ENCODE measurements at regions not wholly inside any gene's neighbourhood (a gene's known extent, or its start where the extent isn't known, plus 50 kb on each side); places are given as distances from the start of the nearest gene placed in this dataset.
"Not testable (repeated sequence)": the region's sequence is repeated elsewhere in the genome, so short reads cannot be mapped to it uniquely, and the experiment has no call there.

DNA sequence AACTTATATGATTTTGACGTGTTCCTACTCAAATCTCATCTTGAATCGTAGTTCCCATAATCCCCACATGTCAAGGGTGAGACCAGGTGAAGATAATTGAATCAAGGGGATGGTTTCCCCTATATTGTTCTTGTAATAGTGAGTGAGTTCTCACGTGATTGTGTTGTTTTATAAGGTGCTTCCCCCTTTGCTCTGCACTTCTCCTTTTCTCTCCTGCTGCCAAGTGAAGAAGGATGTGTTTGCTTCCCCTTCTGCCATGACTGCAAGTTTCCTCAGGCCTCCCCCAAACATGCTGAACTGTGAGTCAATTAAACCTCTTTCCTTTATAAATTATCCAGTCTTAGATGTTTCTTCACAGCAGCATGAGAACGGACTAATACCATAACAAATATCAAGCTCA is 83.2 kb downstream of the MANEA start:
- no peak for DNase-seq (ENCODE audit: low read depth in 4 of 4, low spot score in 3 of 4)

DNA sequence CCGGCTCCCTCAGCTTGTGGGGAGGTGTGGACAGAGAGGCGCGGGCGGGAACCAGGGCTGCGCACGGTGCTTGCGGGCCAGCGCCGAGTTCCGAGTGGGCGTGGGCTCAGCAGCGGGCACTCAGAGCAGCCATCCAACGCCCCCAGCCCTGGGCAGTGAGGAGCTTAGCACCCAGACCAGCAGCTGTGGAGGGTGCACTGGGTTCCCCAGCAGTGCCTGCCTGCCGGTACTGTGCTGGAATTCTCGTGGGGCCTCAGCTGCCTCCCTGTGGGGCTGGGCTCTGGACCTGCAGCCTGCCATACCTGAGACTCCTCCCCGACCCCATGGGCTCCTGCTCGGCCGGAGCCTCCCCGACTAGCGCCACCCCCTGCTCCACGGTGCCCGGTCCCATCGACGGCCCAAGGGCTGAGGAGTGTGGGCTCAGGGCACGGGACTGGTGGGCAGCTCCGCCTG is 92.7 kb downstream of the MANEA start:
- no peak for DNase-seq (ENCODE audit: low read depth in 4 of 4, low spot score in 3 of 4)

DNA sequence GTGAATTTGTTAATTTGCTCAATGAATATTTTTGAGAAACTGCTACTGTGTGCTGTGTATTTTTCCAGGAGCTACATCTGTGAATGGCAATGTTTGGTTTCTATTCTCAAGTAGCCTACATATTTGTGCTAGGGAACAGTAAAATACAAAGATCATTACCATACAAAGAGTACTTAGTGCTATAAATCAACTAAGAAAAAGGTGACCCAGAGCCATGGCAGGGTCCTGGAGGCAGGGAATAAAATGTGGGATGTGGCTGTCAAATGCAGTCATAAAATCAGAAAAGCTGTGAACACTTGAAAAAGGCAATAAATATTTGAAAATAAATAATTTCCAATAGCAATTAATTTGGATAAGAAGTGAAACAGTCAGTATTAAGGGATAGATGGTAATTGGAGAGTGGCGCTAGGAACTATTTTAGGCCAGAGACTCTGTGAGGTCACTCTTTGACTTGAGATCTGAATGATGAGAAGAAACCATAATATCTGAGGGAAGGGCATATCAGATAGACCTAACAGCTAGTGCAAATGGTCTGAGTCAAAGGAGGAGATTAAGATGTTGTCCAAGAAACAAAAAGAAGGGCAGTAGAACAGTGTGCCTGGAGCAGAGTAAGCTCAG is 98.8 kb downstream of the MANEA start:
- no peak for DNase-seq (ENCODE audit: low read depth in 4 of 4, low spot score in 3 of 4)

DNA sequence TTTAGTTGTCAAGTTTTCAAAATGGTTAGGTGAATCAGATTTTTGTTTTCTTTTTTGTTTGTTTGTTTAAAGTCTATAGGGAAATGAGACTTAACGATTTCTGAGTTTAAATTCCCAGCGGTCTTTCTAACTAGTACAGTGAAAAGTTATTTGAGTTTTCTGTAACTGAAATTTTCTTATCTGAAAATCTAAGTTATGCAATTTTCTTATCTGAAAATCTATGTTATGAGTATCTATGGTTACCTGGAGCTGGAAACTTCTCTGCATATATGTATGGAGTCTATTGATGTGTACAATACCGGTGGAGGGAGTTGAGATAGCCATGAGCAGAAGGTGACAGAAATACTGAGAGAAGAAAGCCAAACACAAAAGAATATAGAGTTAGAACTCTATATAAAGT is 102.6 kb downstream of the MANEA start:
- no peak for DNase-seq (ENCODE audit: low read depth in 4 of 4, low spot score in 3 of 4)

DNA sequence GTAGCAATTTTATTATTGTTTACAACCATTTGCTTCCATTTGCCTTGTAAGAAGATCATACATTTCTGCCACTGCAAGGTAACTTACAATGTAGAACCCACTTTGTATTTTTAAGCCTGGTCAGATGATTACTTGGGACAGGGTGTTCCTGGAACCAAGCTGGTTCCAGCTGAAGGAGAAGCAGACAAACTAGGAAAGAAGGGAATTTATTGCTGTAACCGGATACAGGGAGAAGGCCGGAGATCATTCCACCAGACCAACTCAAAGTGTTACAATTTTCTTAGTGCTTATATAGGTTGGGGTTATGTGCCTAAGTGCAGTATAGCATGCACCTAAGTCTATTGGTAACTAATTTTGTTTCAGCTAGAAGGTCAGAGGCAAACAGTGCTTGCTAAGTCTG is 104.4 kb downstream of the MANEA start:
- peak in 1 of 4 donors; percentile 17 for DNase-seq (ENCODE audit: low read depth in 4 of 4, low spot score in 3 of 4)

DNA sequence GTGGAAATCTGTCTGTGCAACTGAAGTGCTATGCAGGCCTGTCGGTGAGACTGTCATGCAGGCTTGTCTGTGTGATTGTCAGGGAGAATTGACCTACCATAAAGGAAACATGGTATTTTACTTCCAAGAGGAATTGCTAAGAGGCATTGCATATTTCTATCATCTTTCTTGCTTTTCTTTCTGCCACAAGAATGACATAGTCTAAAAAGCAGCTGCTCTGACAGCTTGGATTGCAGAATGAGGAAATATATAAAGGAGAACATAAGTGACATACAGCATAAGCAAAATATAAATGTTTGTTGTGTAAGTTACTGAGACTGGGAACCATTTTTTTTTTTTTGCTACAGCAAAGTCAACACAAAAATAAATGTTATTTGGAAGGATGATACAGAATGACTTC is 105.1 kb downstream of the MANEA start:
- DNase-seq (ENCODE audit: low read depth in 4 of 4, low spot score in 3 of 4), result no peak

DNA sequence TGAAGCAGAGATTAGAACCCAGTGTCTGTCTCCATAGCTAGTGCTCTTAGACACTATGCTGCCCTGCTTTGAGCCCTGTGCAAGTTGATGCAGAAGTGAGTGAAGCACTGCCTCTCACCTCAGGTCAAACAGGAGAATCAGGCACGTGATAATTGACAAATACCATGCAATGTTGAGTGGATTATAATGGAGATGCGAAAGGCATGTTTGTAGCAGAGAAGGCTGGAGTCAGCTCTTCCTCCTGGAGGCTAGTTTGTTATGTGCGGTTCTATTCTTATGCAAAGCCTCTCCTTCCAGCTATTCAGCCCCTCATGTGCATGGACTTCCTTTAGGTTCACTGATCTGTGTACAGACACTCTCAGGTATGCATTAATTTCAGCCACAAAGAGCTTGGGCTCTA is 108.5 kb downstream of the MANEA start:
- DNase-seq (ENCODE audit: low read depth in 4 of 4, low spot score in 3 of 4), result no peak

DNA sequence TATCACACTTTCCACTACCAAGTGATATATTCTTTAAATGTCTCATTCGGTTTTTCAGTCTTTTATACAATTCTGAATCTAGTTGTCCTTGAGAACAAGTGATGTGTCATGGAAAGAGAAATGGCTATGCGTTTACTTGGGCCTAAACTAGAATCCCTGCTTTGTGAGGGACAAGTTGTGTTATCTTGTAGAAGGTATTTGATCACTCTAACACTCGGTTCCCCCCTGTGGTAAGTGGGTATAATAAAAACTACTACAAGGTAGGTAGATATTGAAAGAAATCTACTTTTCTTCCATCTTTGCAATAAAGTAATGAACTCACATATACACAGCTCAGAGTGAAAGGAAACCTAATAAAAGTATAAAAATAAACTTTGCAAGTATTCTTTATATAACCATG is 108.9 kb downstream of the MANEA start:
- DNase-seq (ENCODE audit: low read depth in 4 of 4, low spot score in 3 of 4), result no peak

DNA sequence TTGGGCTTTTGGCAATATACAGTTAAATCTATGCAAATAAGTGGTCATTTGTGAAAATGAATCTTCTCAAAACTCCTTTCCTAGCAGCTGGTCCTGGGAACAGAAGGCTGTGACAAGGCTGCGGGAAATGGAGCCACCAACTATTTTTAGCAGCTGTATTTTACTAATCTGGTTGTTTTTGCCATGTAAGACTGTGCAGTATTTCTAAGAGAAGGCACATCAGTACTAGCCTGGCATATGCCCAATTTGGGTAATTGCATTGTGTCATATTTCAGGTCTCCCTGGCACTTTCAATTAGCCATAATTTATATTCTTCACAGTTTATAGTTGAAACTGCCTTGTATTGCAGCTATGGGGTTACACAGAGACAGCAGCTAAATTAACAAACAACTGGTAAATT is 109.6 kb downstream of the MANEA start:
- DNase-seq (ENCODE audit: low read depth in 4 of 4, low spot score in 3 of 4), result no peak

DNA sequence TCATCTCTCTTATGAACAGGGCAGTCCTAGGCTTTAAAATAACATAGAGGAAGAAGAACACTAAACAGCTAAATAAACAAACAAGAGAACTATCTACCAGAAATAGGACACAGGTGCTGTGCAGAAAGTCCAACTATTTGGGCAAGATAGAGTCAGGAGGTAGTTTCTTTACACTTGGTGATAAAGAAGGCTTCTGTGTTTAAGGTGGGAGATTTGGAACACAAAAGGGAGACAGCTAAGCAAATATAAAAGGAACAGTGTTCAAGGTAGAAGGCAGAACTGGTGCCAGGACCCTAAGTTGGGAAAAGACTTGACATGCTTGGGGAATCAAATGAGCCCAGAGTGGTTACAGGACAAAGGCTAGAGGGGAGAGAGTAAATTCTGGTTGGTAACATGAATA is 110.5 kb downstream of the MANEA start:
- no peak for DNase-seq (ENCODE audit: low read depth in 4 of 4, low spot score in 3 of 4)

DNA sequence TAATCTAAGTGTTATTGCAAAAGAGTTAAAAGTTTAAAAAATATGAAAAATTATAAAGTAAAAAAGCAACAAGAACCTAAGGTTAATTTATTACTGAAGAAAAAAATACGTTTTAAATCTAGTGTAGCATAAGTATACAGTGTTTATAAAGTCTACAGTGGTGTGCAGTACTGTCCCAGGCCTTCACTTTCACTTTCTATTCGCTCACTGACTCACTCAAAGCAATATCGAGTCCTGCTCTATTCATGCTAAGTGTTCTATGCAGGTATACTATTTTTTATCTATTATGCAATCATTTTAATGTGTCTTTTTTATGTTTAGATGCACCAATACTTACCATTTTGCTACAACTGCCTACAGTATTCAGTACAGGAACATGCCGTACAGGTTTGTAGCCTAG is 113.0 kb downstream of the MANEA start:
- DNase-seq (ENCODE audit: low read depth in 4 of 4, low spot score in 3 of 4), result no peak

DNA sequence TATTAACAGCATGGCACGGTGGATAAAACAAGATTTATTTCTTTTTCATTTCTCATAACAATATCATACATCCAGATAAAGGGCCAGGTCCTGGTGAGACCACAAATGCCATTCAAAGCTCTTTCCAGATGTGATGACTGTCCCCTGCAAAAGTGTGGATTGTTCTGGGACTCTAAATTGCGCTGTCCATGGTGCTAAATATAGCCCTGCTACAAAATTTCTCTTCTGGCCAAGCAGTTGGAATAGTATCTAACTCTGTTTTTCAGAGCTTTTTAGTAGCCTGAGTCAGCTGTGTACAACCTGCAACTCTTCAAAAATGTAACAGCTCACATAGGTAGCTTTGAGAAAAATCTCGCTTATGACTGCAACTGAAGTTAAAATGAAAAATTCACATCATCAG is 115.8 kb downstream of the MANEA start:
- no peak for DNase-seq (ENCODE audit: low read depth in 4 of 4, low spot score in 3 of 4)

DNA sequence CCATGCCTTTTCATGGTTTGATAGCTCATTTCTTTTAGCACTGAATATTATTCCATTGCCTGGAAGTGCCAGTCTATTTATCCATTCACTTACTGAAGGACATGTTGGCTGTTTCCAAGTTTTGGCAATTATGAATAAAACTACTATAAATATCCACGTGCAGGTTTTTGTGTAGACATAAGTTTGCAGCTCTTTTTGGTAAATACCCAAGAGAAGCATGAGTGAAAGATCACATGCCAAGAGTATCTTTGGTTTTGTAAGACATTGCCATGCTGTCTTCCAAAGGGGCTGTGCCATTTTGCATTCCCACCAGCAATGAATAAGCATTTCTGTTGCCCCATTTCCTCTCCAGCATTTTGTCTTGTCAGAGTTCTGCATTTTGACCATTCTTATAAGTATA is 120.9 kb downstream of the MANEA start:
- DNase-seq (ENCODE audit: low read depth in 4 of 4, low spot score in 3 of 4), result no peak

DNA sequence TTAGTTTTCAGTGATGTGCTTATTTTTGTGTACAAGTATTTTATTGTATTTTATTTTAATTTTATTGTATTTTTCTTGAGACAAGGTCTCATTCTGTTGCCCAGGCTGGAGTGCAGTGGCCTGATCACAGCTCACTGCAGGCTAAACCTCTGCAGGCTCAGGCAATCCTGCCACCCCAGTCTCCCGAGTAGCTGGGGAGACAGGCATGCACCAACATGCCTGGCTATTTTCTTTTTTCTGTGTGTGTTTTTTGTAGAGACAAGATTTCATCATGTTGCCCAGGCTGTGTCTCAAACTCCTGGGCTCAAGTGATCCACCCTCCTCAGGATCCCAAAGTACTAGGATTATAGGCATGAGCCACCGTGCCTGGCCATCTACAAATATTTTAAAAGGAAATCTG is 146.3 kb downstream of the MANEA start:
- DNase-seq (ENCODE audit: low read depth in 4 of 4, low spot score in 3 of 4), result no peak

DNA sequence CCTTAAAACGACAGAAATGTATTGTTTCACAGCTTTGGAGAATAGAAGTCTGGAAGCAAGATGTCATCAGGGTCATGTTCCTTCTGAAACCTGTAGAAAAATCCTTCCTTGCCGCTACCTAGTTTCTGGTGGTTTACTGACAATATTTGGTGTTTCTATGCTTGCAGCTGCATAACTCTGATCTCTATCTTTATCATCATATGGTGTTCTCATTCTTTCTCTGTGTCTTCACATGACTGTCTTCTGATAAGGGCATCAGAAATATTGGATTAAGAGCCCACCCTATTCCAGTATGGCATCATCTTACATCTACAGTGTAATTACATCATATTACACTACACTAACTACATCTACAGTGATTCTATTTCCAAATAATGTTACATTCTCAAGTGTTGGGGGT is 148.0 kb downstream of the MANEA start:
- no peak for DNase-seq (ENCODE audit: low read depth in 4 of 4, low spot score in 3 of 4)

DNA sequence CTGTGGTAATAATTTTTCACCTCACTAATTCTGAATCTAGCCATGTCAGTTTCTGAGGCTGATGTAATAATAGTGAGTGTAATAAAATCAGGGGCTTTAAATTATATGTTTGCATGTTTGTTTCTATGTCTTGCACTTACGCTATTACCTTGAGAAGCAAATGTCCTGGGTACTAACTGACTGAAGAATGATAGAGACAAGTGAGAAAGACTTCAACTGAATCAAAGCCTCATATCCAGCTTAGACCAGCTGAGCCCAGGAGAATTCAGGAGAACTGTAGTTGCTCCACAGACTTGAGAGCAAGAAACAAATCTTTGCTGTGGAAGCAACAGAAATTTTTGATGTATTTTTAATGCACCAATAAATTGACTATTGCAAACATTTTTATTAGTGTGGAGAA is 162.8 kb downstream of the MANEA start:
- DNase-seq (ENCODE audit: low read depth in 4 of 4, low spot score in 3 of 4), result no peak

DNA sequence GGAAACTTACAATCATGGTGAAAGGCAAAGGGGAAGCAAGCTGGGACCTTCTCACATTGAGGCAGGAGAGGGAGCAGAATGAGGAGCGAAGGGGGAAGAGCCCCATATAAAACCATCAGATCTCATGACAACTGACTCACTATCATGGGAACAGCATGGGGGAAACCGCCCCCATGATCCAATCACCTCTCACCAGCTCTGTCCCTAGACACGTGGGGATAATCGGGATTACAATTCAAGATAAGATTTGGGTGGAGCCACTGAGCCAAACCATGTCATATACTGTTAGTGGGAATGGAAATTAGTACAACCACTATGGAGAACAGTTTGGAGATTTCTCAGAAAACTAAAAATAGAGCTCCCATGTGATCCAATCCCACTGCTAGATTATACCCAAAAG is 163.7 kb downstream of the MANEA start:
- DNase-seq (ENCODE audit: low read depth in 4 of 4, low spot score in 3 of 4), result no peak

DNA sequence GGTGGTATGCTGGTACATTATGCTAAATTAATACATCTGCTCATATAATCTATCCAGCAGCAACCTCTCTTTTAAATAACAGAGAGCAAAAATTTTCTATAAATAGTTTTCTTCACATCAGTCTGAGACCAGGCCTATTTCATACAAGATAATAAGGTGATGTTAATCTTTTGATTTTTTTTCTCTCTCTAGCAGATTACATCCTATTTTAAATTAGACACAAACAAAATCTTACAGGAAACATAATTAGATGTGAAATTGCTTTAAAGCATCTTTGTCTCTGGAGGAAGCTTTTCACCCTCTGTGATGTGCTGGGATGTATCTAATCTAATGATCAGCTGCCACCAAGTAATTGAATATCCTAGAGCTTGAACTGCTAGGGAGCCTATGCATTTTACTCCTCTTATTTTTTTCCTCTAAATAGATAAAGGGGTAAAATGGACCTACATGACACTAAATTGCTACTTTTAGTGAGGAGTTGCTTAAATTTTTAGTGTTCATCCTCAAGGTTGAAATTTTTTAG is 165.5 kb downstream of the MANEA start:
- no peak for DNase-seq (ENCODE audit: low read depth in 4 of 4, low spot score in 3 of 4)

DNA sequence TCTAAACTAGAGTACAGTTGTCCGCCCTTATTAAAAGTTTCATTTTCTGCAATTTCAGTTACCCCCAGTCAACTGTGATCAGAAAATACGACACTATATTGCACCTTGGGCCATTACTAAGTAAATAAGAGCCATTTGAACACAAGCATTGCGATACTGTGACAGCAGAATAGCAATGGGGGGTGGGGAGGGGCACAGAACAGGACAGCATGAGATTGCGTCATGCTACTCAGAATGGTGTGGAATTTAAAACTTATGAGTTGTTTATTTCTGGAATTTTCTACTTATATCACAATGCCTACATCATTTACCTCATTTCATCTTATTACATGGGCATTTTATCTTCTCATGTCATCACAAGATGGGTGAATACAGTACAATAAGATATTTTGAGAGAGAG is 166.3 kb downstream of the MANEA start:
- no peak for DNase-seq (ENCODE audit: low read depth in 4 of 4, low spot score in 3 of 4)

DNA sequence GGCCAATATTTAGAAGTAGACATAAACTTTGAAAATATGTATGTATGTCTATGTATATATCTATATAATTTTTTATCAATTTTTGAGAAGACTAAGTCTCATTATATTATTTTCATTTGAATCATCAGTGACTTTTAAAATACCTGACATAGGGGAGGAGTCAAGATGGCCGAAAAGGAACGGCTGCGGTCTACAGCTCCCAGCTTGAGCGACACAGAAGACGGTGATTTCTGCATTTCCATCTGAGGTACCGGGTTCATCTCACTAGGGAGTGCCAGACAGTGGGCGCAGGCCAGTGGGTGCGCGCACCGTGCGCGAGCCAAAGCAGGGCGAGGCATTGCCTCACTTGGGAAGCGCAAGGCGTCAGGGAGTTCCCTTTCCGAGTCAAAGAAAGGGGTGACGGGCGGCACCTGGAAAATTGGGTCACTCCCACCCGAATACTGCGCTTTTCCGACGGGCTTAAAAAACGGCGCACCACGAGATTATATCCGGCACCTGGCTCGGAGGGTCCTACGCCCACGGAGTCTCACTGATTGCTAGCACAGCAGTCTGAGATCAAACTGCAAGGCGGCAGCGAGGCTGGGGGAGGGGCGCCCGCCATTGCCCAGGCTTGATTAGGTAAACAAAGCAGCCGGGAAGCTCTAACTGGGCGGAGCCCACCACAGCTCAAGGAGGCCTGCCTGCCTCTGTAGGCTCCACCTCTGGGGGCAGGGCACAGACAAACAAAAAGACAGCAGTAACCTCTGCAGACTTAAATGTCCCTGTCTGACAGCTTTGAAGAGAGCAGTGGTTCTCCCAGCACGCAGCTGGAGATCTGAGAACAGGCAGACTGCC is 181.1 kb downstream of the MANEA start:
- DNase-seq (ENCODE audit: low read depth in 4 of 4, low spot score in 3 of 4), result not testable (repeated sequence)

DNA sequence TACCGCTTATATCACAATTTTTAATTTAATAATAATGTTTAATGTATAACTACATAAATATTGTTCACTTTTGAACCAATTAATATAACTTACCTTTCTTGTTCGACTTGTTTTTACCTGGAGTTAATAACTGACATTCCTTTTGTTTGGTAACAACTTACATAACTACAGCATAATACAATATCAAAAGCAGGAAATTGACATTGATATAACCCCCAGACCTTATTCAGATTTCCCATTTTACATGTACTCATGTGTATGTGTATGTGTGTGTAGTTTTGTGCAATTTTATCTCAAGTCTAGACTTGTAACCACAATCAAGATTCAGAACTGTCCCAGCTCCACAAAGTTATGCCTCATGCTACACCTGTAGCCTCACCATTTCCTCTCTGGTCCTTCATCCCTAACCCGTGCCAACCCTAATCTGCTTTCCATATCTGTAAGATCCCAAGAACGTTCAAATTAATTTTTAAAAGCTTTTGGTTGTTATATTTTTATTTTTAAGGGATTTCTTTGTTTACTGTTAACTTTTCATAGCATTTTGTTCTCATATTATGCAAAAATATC is 190.6 kb downstream of the MANEA start:
- DNase-seq (ENCODE audit: low read depth in 4 of 4, low spot score in 3 of 4), result no peak

DNA sequence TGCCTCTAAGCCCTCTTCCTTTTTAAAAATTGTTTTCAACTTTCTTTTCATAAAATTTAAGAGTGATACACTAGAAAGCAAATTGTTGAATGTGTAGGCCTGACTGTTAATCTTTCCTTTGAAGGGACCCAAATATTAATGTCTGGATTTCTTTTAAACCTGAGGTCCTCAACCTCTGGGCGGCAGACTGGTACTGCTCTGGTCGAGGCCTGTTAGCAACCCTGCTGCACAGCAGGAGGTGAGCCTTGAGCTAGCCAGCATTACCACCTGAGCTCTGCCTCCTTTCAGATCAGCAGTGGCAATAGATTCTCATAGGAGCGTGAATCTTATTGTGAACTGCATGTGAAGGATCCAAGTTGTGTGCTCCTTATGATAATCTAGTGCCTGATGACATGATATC is 191.2 kb downstream of the MANEA start:
- DNase-seq (ENCODE audit: low read depth in 4 of 4, low spot score in 3 of 4), result no peak

All from left renal pelvis (tissue), 4 donors.